ENCODE measurements at regions not wholly inside any gene's neighbourhood (a gene's known extent, or its start where the extent isn't known, plus 50 kb on each side); places are given as distances from the start of the nearest gene placed in this dataset.

GRCh38 chr9:95574176-95574575 lies 57.4 kb upstream of the PTCH1 start:
- TF ChIP-seq POLR2A (IDR thresholded peaks at IDR 0.05) (no peak), CTCF (IDR thresholded peaks at IDR 0.05) (no peak)
- 68 to 81% methylated on average over 16 of the region's 16 CpGs for WGBS, 2 donors
- no peak overlapping the region for H3K27ac ChIP-seq
- H3K4me3 ChIP-seq (replicated peaks in 1 of 3), result no peak overlapping the region
- intact Hi-C loops (cut with DNase I), result no loop called here
- no peaks in the 10 kb centered on the region for H3K27me3 ChIP-seq
- no peaks in the 10 kb centered on the region for H3K4me1 ChIP-seq
- no peak for DNase-seq
- no peaks in the 10 kb centered on the region for H3K36me3 ChIP-seq
- no peaks in the 10 kb centered on the region for H3K9me3 ChIP-seq

- H3K4me1 ChIP-seq, result no peaks in the 10 kb centered on the region
- H3K27ac ChIP-seq, result no peak overlapping the region
- no peak for DNase-seq
- intact Hi-C loops (cut with DNase I), result no loop called here
- no peak for TF ChIP-seq POLR2A (IDR thresholded peaks at IDR 0.05)
- no peak for TF ChIP-seq CTCF (IDR thresholded peaks at IDR 0.05)
- no peaks in the 10 kb centered on the region for H3K36me3 ChIP-seq
- no peaks in the 10 kb centered on the region for H3K27me3 ChIP-seq
- H3K9me3 ChIP-seq, result no peaks in the 10 kb centered on the region
- H3K4me3 ChIP-seq (replicated peaks in 1 of 3), result no peak overlapping the region
- WGBS, 2 donors, result 75 to 83% methylated on average over 8 of the region's 8 CpGs
Observed at GRCh38 chr9:95573463-95573862, 56.7 kb upstream of the PTCH1 start.

GRCh38 chr9:95572381-95573151 lies 55.8 kb upstream of the PTCH1 start:
- TF ChIP-seq CTCF (IDR thresholded peaks at IDR 0.05) (no peak), POLR2A (IDR thresholded peaks at IDR 0.05) (no peak)
- intact Hi-C loops (cut with DNase I), result no loop called here
- Histone ChIP-seq H3K4me3 (replicated peaks in 1 of 3) (no peak overlapping the region), H3K9me3 (no peaks in the 10 kb centered on the region), H3K36me3 (no peaks in the 10 kb centered on the region), H3K27me3 (no peaks in the 10 kb centered on the region), H3K4me1 (no peaks in the 10 kb centered on the region), H3K27ac (no peak overlapping the region)
- DNase-seq, result no peak
- WGBS, 2 donors, result 87 to 88% methylated on average over 25 of the region's 25 CpGs

GRCh38 chr9:95570646-95571045 lies 53.9 kb upstream of the PTCH1 start:
- no peak for DNase-seq
- intact Hi-C loops (cut with DNase I), result no loop called here
- H3K27ac ChIP-seq, result no peak overlapping the region

More at GRCh38 chr9:95570646-95571045, 53.9 kb upstream of the PTCH1 start:
- Histone ChIP-seq H3K9me3 (no peaks in the 10 kb centered on the region), H3K27me3 (no peaks in the 10 kb centered on the region), H3K4me1 (no peaks in the 10 kb centered on the region), H3K36me3 (no peaks in the 10 kb centered on the region), H3K4me3 (replicated peaks in 1 of 3) (no peak overlapping the region)
- 71 to 80% methylated on average over 11 of the region's 11 CpGs for WGBS, 2 donors
- no peak for TF ChIP-seq CTCF (IDR thresholded peaks at IDR 0.05)
- TF ChIP-seq POLR2A (IDR thresholded peaks at IDR 0.05), result no peak
